Stimulated activated CD8-positive, alpha-beta memory T cell treated with anti-CD3 and anti-CD28 coated beads, Interleukin-15, amount 100 ng/mL, for 4 hours (primary cell): ENCODE measurements at regions not wholly inside any gene's neighbourhood (a gene's known extent, or its start where the extent isn't known, plus 50 kb on each side); places are given as distances from the start of the nearest gene placed in this dataset.

ENCODE experiments used
- DNase-seq, 2 donors: peaks; one replicate each; pipeline ENCODE4 v3.0.0-alpha.2; 2020; ENCODE audit warnings: low read depth in 2 of 2

- no peak for DNase-seq
Measured at GRCh38 chr3:176714034-176714433, 483.2 kb downstream of the TBL1XR1 start.

GRCh38 chr3:176712191-176712590 is 485.1 kb downstream of the TBL1XR1 start:
- DNase-seq: no peak

GRCh38 chr3:176699288-176699687 is 498.0 kb downstream of the TBL1XR1 start:
- DNase-seq: no peak

GRCh38 chr3:176697284-176697889 is 499.9 kb downstream of the TBL1XR1 start:
- DNase-seq: no peak

- no peak for DNase-seq
Measured at GRCh38 chr3:176696816-176697215, 500.5 kb downstream of the TBL1XR1 start.

GRCh38 chr3:176692966-176693785 is 504.1 kb downstream of the TBL1XR1 start:
- DNase-seq: no peak

GRCh38 chr3:176692199-176692965 is 504.9 kb downstream of the TBL1XR1 start:
- DNase-seq: no peak

GRCh38 chr3:176690083-176690869 is 507.0 kb downstream of the TBL1XR1 start:
- DNase-seq: no peak

- DNase-seq: no peak
Measured at GRCh38 chr3:176687754-176688153, 509.5 kb downstream of the TBL1XR1 start.

- no peak for DNase-seq
Measured at GRCh38 chr3:176683382-176683781, 513.9 kb downstream of the TBL1XR1 start.

- DNase-seq: no peak
Measured at GRCh38 chr3:176663837-176664831, 533.1 kb downstream of the TBL1XR1 start.

- no peak for DNase-seq
Measured at GRCh38 chr3:176663387-176663786, 533.9 kb downstream of the TBL1XR1 start.

GRCh38 chr3:176661432-176661964 is 535.8 kb downstream of the TBL1XR1 start:
- DNase-seq: no peak

- no peak for DNase-seq
Measured at GRCh38 chr3:176655404-176656094, 541.7 kb downstream of the TBL1XR1 start.

- no peak for DNase-seq
Measured at GRCh38 chr3:176651622-176652021, 545.7 kb downstream of the TBL1XR1 start.

- DNase-seq: no peak
Measured at GRCh38 chr3:176650478-176650877, 546.8 kb downstream of the TBL1XR1 start.

GRCh38 chr3:176647987-176648386 is 549.3 kb downstream of the TBL1XR1 start:
- DNase-seq: no peak

GRCh38 chr3:176633511-176633910 is 563.8 kb downstream of the TBL1XR1 start:
- DNase-seq: no peak

GRCh38 chr3:176632925-176633324 is 564.4 kb downstream of the TBL1XR1 start:
- DNase-seq: no peak

- DNase-seq: no peak
Measured at GRCh38 chr3:176631165-176631564, 566.1 kb downstream of the TBL1XR1 start.
